GM23248 (cell line): ENCODE measurements at regions not wholly inside any gene's neighbourhood (a gene's known extent, or its start where the extent isn't known, plus 50 kb on each side); places are given as distances from the start of the nearest gene placed in this dataset.

ENCODE experiments used
- DNase-seq: peaks from one replicate; pipeline ENCODE4 v3.0.0-alpha.2; 2015
- H2AFZ ChIP-seq: fragments of 200-600 bp; sonication (generic); 2 replicates; pipeline ENCODE4 v1.6.1; 2016; ENCODE audit warnings: antibody characterized with exemption
- H3F3A ChIP-seq: fragments of 200-600 bp; sonication (generic); 2 replicates; pipeline ENCODE4 v1.6.1; 2016; ENCODE audit warnings: mild to moderate bottlenecking, antibody characterized with exemption, mixed run types; ENCODE audit not compliant: insufficient read depth
- H3K27ac ChIP-seq: fragments of 200-600 bp; sonication (generic); 2 replicates; pipeline ENCODE4 v1.5.1; 2016; ENCODE audit warnings: mild to moderate bottlenecking
- H3K27me3 ChIP-seq: fragments of 200-600 bp; sonication (generic); replicated peaks from 2 replicates; pipeline ENCODE4 v1.6.1; 2016; ENCODE audit warnings: mild to moderate bottlenecking; ENCODE audit not compliant: insufficient read depth
- H3K36me3 ChIP-seq: fragments of 200-600 bp; sonication (generic); 2 replicates; pipeline ENCODE4 v1.6.1; 2016; ENCODE audit warnings: low read depth, mild to moderate bottlenecking
- H3K4me1 ChIP-seq: fragments of 200-600 bp; sonication (generic); 2 replicates; pipeline ENCODE4 v1.6.1; 2016; ENCODE audit warnings: mild to moderate bottlenecking; ENCODE audit not compliant: insufficient read depth
- H3K4me2 ChIP-seq: fragments of 200-600 bp; sonication (generic); one replicate; pipeline ENCODE4 v1.6.1; 2016; ENCODE audit warnings: mild to moderate bottlenecking; ENCODE audit not compliant: unreplicated experiment
- H3K4me3 ChIP-seq: fragments of 200-600 bp; sonication (generic); 2 replicates; pipeline ENCODE4 v1.5.1; 2016; ENCODE audit warnings: mild to moderate bottlenecking
- H3K79me2 ChIP-seq: fragments of 200-600 bp; sonication (generic); 2 replicates; pipeline ENCODE4 v1.6.1; 2016; ENCODE audit warnings: mild to moderate bottlenecking; ENCODE audit not compliant: insufficient read depth
- H3K9ac ChIP-seq: fragments of 200-600 bp; sonication (generic); 2 replicates; pipeline ENCODE4 v1.6.1; 2016; ENCODE audit warnings: mild to moderate bottlenecking
- H3K9me2 ChIP-seq: fragments of 200-600 bp; sonication (generic); 2 replicates; pipeline ENCODE4 v1.6.1; 2016; ENCODE audit warnings: mixed run types, mild to moderate bottlenecking, moderate library complexity; ENCODE audit not compliant: insufficient read depth
- H3K9me3 ChIP-seq: fragments of 200-600 bp; sonication (generic); one replicate; pipeline ENCODE4 v1.6.1; 2017; ENCODE audit warnings: low read depth
- H4K20me1 ChIP-seq: fragments of 200-600 bp; sonication (generic); 2 replicates; pipeline ENCODE4 v1.6.0; 2016; ENCODE audit not compliant: insufficient read depth
- EZH2 ChIP-seq: fragments of 200-600 bp; sonication (generic); IDR thresholded peaks from 2 replicates; pipeline ENCODE4 v1.6.1; 2018; ENCODE audit warnings: antibody characterized with exemption, mild to moderate bottlenecking; ENCODE audit not compliant: insufficient read depth, poor library complexity, severe bottlenecking
- EZH2phosphoT487 ChIP-seq: fragments of 200-600 bp; sonication (generic); IDR thresholded peaks from 2 replicates; pipeline ENCODE4 v1.6.1; 2018; ENCODE audit warnings: antibody characterized with exemption, moderate library complexity, mild to moderate bottlenecking, low read depth; ENCODE audit not compliant: insufficient read depth
- WGBS, 2 experiments: methylation state at CpG; one replicate each; pipeline ENCODE4 v1.1.6; 2015 to 2017; ENCODE audit warnings: low lambda C conversion rate in 2 of 2, low coverage in 1 of 2; ENCODE audit errors: missing lambda C conversion rate in 2 of 2; 5-methylcytosine and 5-hydroxymethylcytosine counted together
- in situ Hi-C: fragments of 300-500 bp; cut with MboI; formaldehyde crosslinking; loops from 2 replicates; pipeline ENCODE4 v1.15.0; 2020

DNA sequence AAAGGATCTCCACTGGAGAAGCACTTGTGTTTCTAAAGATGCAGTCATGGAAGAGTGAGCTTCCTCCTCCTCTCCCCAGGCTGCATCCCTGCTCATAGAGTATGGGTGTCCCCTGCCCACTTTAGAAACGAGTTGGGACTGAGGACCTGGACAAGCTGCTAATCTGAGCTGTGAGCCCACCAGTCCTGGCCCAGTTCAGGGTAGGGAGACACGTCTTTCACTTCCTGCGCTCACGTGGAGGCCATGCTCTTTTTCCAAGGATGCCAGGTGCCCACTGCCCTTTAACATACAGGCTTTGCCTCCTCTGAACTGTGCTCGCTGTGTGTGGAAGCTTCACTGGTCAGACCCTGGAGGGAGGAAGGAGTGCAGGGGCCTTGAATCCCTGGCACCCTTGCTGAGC is 316.3 kb downstream of the UACA start:
- Histone ChIP-seq H3K4me2 (no peak overlapping the region), H3K9me2 (no peaks in the 10 kb centered on the region), H3K36me3 (no peaks in the 10 kb centered on the region), H3K9ac (no peak overlapping the region), H3K9me3 (no peaks in the 10 kb centered on the region), H3K27ac (no peak overlapping the region), H3F3A (no peaks in the 10 kb centered on the region), H4K20me1 (no peaks in the 10 kb centered on the region), H2AFZ (no peak overlapping the region), H3K4me1 (no peaks in the 10 kb centered on the region), H3K27me3 (peaks cover 36% of the 10 kb centered on the region; the same call in 1 of the 2 replicates), H3K79me2 (no peaks in the 10 kb centered on the region), H3K4me3 (no peak overlapping the region)
- 51 to 61% methylated on average over 5 of the region's 5 CpGs for WGBS, 2 experiments
- TF ChIP-seq EZH2phosphoT487 (no peak), EZH2 (no peak)
- in situ Hi-C loops: no loop called here
- DNase-seq: no peak

DNA sequence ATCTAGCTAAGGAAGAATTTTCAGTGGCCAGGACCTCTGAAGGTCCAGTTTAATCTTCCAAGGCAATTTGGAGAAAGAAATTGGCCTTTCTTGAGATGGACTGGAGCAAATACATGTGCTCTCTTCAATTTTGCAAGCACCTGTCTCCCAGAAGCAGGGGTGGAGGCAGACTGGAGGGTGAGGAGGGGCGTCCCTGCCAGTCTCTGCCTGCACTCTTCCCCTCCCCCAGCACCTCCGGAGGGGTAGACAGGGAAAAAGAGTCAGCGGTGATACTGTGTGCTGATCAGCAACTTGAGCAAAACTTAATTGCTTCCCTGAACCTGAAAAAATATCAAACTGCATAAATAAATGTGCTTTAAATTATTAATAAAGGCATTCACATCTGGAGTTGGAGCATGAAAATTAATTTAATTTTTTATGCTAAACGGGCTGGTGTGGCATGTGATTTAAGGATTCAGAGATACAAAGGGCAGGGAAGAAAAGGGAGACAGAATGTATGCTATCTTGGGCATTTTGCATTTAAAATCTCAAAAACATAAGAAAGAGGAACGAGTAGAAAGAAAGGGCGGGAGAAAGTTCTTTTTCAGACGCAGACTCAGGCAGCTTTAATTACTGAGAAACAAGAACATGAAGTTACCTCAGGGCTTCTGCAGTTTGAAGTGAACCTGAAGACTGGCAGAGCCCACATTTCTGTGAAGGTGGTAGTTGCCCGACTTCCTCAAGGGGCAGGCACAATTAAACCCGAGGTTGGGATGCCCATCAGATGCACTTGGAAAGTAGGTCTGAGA is 319.7 kb downstream of the UACA start:
- Histone ChIP-seq H3K4me1 (no peaks in the 10 kb centered on the region), H3K4me3 (no peak overlapping the region), H3K9ac (no peak overlapping the region), H3K9me3 (no peaks in the 10 kb centered on the region), H3K36me3 (no peaks in the 10 kb centered on the region), H3K4me2 (no peak overlapping the region), H3K27me3 (peaks cover 57% of the 10 kb centered on the region), H3K27ac (no peak overlapping the region), H3K79me2 (no peaks in the 10 kb centered on the region), H3F3A (no peaks in the 10 kb centered on the region), H3K9me2 (no peaks in the 10 kb centered on the region), H4K20me1 (no peaks in the 10 kb centered on the region), H2AFZ (no peak overlapping the region)
- TF ChIP-seq EZH2phosphoT487 (no peak), EZH2 (no peak)
- no peak for DNase-seq
- WGBS, 2 experiments: 70% methylated on average over 9 of the region's 9 CpGs
- in situ Hi-C loops: no loop called here

DNA sequence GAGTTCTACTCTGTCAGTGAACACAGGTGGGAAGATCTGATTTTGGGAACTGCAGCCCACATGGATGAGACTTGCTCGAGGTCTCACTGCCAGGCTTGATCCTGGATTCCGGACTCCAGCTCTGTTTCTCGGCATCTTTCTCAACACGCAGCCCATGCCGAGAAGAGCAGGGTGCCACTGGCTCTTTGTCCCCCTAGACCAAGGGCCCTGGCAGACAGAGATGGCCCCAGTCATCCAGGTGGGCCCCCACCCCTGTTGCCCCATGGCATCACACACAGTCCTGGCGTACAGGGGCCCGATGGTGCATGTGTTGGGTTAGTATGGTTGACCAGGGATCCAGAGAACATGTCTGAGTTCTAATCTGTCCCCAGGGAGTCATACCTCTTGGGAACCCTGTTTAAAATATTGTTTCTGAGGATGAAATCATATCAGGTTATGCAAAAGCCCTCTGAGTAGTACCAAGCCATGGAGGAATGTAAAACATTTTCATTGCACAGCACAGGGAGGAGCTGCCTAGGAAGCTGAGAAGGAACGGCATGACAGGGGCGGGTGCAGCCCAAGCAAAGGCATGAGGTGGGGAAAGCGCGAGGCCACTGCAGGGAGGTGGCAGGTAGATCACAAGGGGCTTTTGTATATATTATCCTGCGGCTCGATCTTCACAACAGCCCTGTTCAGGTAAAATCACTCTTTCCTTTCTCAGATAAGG is 320.6 kb downstream of the UACA start:
- Histone ChIP-seq H3K4me3 (no peak overlapping the region), H3K27ac (no peak overlapping the region), H3K4me1 (no peaks in the 10 kb centered on the region), H3K9me2 (no peaks in the 10 kb centered on the region), H3K79me2 (no peaks in the 10 kb centered on the region), H3K36me3 (no peaks in the 10 kb centered on the region), H4K20me1 (no peaks in the 10 kb centered on the region), H3K9ac (no peak overlapping the region), H3F3A (no peaks in the 10 kb centered on the region), H3K4me2 (no peak overlapping the region), H3K9me3 (no peaks in the 10 kb centered on the region), H3K27me3 (peaks cover 57% of the 10 kb centered on the region), H2AFZ (no peak overlapping the region)
- in situ Hi-C loops: no loop called here
- TF ChIP-seq EZH2phosphoT487 (no peak), EZH2 (no peak)
- no peak for DNase-seq
- WGBS, 2 experiments: 90% methylated on average over 13 of the region's 13 CpGs

DNA sequence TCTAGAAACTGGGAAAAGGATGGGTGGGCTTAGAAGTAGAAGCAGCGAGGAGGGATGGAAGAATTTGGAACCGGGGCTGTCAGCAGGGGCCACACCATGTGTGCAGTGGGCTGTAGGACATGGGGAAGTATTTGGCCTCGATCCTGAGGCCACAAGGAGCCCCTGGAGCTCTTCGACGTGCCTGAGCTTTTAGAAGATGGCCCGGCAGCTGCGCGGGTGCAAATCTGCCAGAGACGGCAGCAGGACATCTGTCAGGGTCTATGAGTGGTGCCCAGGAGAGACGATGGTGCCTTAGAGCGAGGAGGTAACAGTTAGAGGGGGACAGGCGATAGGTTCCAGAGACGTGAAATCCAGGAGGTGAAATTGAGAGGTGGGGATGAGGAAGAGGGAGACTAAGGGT is 321.1 kb downstream of the UACA start:
- no peak for TF ChIP-seq EZH2
- TF ChIP-seq EZH2phosphoT487: no peak
- in situ Hi-C loops: no loop called here

More for the DNA sequence above, 321.1 kb downstream of the UACA start:
- Histone ChIP-seq H3K9ac (no peak overlapping the region), H3K79me2 (no peaks in the 10 kb centered on the region), H3K9me3 (no peaks in the 10 kb centered on the region), H3K27ac (no peak overlapping the region), H3K4me1 (no peaks in the 10 kb centered on the region), H3K9me2 (no peaks in the 10 kb centered on the region), H3K36me3 (no peaks in the 10 kb centered on the region), H3F3A (no peaks in the 10 kb centered on the region), H2AFZ (no peak overlapping the region), H3K4me3 (no peak overlapping the region), H3K27me3 (peaks cover 57% of the 10 kb centered on the region), H3K4me2 (no peak overlapping the region), H4K20me1 (no peaks in the 10 kb centered on the region)
- 62 to 63% methylated on average over 13 of the region's 13 CpGs for WGBS, 2 experiments
- no peak for DNase-seq
